B cell (primary cell): ENCODE measurements at regions not wholly inside any gene's neighbourhood (a gene's known extent, or its start where the extent isn't known, plus 50 kb on each side); places are given as distances from the start of the nearest gene placed in this dataset.

Experiments used
- ATAC-seq: fragments of 200-7000 bp; cut with Tn5 transposase; one replicate; pipeline ENCODE4 v1.10.0; 2021; ENCODE audit warnings: low read depth, mild to moderate bottlenecking, moderate number of reproducible peaks, moderate library complexity
- CTCF ChIA-PET: fragments of 350-600 bp; sonication (Branson Sonifier 250); formaldehyde crosslinking; loops from one replicate; lab custom pipeline; 2021; ENCODE audit warnings: antibody characterized with exemption, inconsistent platforms; lab: Charles Lee
- POLR2A ChIA-PET: fragments of 350-600 bp; sonication (Branson Sonifier 250); formaldehyde crosslinking; loops from one replicate; lab custom pipeline; 2021; ENCODE audit warnings: antibody characterized with exemption; lab: Charles Lee
- DNase-seq: peaks from one replicate; pipeline ENCODE4 v3.0.0; 2013
- H2AFZ ChIP-seq: 2 replicates; pipeline ENCODE4 v1.6.1; 2012; ENCODE audit warnings: mild to moderate bottlenecking, low read depth, low read length; ENCODE audit not compliant: insufficient read depth, poor library complexity, severe bottlenecking
- H3K27ac ChIP-seq, 2 donors: 1 replicate in 1 of 2; 2 replicates in 1 of 2; pipeline ENCODE4 v1.5.1; 2012 to 2013; ENCODE audit warnings: low read length in 2 of 2, mild to moderate bottlenecking in 2 of 2, moderate library complexity in 1 of 2
- H3K27me3 ChIP-seq, 4 experiments: fragments of 200-600 bp in 1 of 4; sonication (generic) in 1 of 4; replicated peaks in 1 of 4; 1 replicate in 2 of 4; 2 replicates in 2 of 4; pipeline versions ENCODE4 v1.6.1 to v1.7.0; 2013 to 2016; ENCODE audit warnings: low read length in 3 of 4, mild to moderate bottlenecking in 2 of 4, mixed read lengths in 1 of 4, moderate library complexity in 1 of 4; ENCODE audit not compliant: insufficient read depth in 4 of 4, control insufficient read depth in 3 of 4; ENCODE audit errors: control extremely low read depth in 1 of 4
- H3K36me3 ChIP-seq, 2 experiments: replicated peaks in 1 of 2; 1 replicate in 1 of 2; 2 replicates in 1 of 2; pipeline versions ENCODE4 v1.6.1 to v1.7.1; 2013; ENCODE audit warnings: low read length in 1 of 2; ENCODE audit not compliant: insufficient read depth in 2 of 2, control insufficient read depth in 1 of 2; ENCODE audit errors: control extremely low read depth in 1 of 2, extremely low read depth in 1 of 2
- H3K4me1 ChIP-seq, 2 donors: fragments of 200-600 bp in 1 of 2; sonication (generic) in 1 of 2; 1 replicate in 1 of 2; 2 replicates in 1 of 2; pipeline versions ENCODE4 v1.5.1 to v1.6.1; 2013 to 2017; ENCODE audit warnings: low read length in 2 of 2; ENCODE audit not compliant: control insufficient read depth in 2 of 2, insufficient read depth in 2 of 2
- H3K4me2 ChIP-seq: replicated peaks from 2 replicates; pipeline ENCODE3; 2012; ENCODE audit warnings: mild to moderate bottlenecking, low read depth, low read length; ENCODE audit not compliant: poor library complexity, severe bottlenecking
- H3K4me3 ChIP-seq, 5 experiments: fragments of 200-600 bp in 1 of 5; sonication (generic) in 1 of 5; 1 replicate in 3 of 5; 2 replicates in 2 of 5; pipeline versions ENCODE4 v1.5.1 to v1.7.0; 2011 to 2016; ENCODE audit warnings: low read length in 4 of 5, mild to moderate bottlenecking in 4 of 5, low read depth in 2 of 5, control low read depth in 1 of 5, moderate library complexity in 1 of 5; ENCODE audit not compliant: insufficient read depth in 1 of 5; ENCODE audit errors: control extremely low read depth in 1 of 5, extremely low read depth in 1 of 5
- H3K79me2 ChIP-seq: fragments of 200-600 bp; sonication (generic); one replicate; pipeline ENCODE4 v1.6.0; 2016; ENCODE audit warnings: low read length; ENCODE audit not compliant: control insufficient read depth, insufficient read depth
- H3K9ac ChIP-seq: fragments of 200-600 bp; sonication (generic); 2 replicates; pipeline ENCODE4 v1.6.1; 2017; ENCODE audit warnings: mild to moderate bottlenecking, low read length, moderate library complexity
- H3K9me3 ChIP-seq, 3 donors: one replicate each; pipeline versions ENCODE4 v1.6.1 to v1.7.1; 2013; ENCODE audit warnings: low read length in 2 of 3; ENCODE audit not compliant: control insufficient read depth in 2 of 3, insufficient read depth in 1 of 3; ENCODE audit errors: control extremely low read depth in 1 of 3
- H4K20me1 ChIP-seq: 2 replicates; pipeline ENCODE4 v1.6.0; 2012; ENCODE audit warnings: mild to moderate bottlenecking, low read length; ENCODE audit not compliant: insufficient read depth, control insufficient read depth, poor library complexity, severe bottlenecking
- H3K27ac Mint-ChIP-seq: one replicate; pipeline ENCODE4 v1.8.0; 2021; ENCODE audit warnings: mixed read lengths
- H3K27me3 Mint-ChIP-seq: one replicate; pipeline ENCODE4 v1.8.0; 2021; ENCODE audit warnings: mixed read lengths
- H3K4me1 Mint-ChIP-seq: one replicate; pipeline ENCODE4 v1.8.0; 2021; ENCODE audit warnings: mixed read lengths
- H3K4me3 Mint-ChIP-seq: one replicate; pipeline ENCODE4 v1.8.0; 2021; ENCODE audit warnings: mixed read lengths
- H3K9me3 Mint-ChIP-seq: one replicate; pipeline ENCODE4 v1.8.0; 2022; ENCODE audit warnings: mixed read lengths; ENCODE audit not compliant: insufficient read depth
- CTCF ChIP-seq: fragments of 200-600 bp; IDR thresholded peaks from one replicate; pipeline ENCODE4 v1.8.0; 2022; ENCODE audit warnings: antibody characterized with exemption, mild to moderate bottlenecking
- EZH2 ChIP-seq: IDR thresholded peaks from 2 replicates; pipeline ENCODE4 v1.6.1; 2012; ENCODE audit warnings: borderline replicate concordance, low read depth, mild to moderate bottlenecking, moderate library complexity, low read length; ENCODE audit not compliant: insufficient read depth, poor library complexity, severe bottlenecking
- WGBS: methylation state at CpG from one replicate; pipeline ENCODE4 v1.1.5; 2013; ENCODE audit warnings: missing lambda C conversion rate; ENCODE audit not compliant: insufficient coverage; 5-methylcytosine and 5-hydroxymethylcytosine counted together
- intact Hi-C: fragments of 100-400 bp; cut with micrococcal nuclease; formaldehyde crosslinking; loops from one replicate; pipeline ENCODE4 v1.10.0; 2022

- Histone ChIP-seq H3K36me3 (no peaks in the 10 kb centered on the region), H3K9me3 (no peaks in the 10 kb centered on the region), H3K79me2 (no peaks in the 10 kb centered on the region), H3K27ac (no peak overlapping the region), H3K4me2 (no peak overlapping the region), H3K27me3 (no peaks in the 10 kb centered on the region), H3K4me3 (no peak overlapping the region), H3K4me1 (no peaks in the 10 kb centered on the region), H2AFZ (no peak overlapping the region), H4K20me1 (no peaks in the 10 kb centered on the region), H3K9ac (no peak overlapping the region)
- Mint-ChIP-seq H3K4me1 (no peaks in the 10 kb centered on the region), H3K9me3 (no peaks in the 10 kb centered on the region), H3K27ac (peak overlapping the region; percentile 24), H3K27me3 (no peaks in the 10 kb centered on the region), H3K4me3 (no peak overlapping the region)
- POLR2A ChIA-PET, result no interaction called here
- TF ChIP-seq EZH2 (no peak), CTCF (no peak)
- CTCF ChIA-PET, result no interaction called here
- DNase-seq (no peak), ATAC-seq (no peak)
- intact Hi-C loops, result no loop called here
These were observed 408.1 kb upstream of the MARCKS start for GRCh38 chr6:113449051-113449450.

- Mint-ChIP-seq H3K27ac (no peak overlapping the region), H3K4me1 (no peaks in the 10 kb centered on the region), H3K9me3 (no peaks in the 10 kb centered on the region), H3K4me3 (no peak overlapping the region), H3K27me3 (no peaks in the 10 kb centered on the region)
- Histone ChIP-seq H4K20me1 (no peaks in the 10 kb centered on the region), H3K4me2 (no peak overlapping the region), H2AFZ (no peak overlapping the region), H3K9ac (no peak overlapping the region), H3K27me3 (no peaks in the 10 kb centered on the region), H3K36me3 (no peaks in the 10 kb centered on the region), H3K9me3 (no peaks in the 10 kb centered on the region), H3K4me3 (no peak overlapping the region), H3K79me2 (no peaks in the 10 kb centered on the region), H3K4me1 (no peaks in the 10 kb centered on the region), H3K27ac (no peak overlapping the region)
- TF ChIP-seq EZH2 (no peak), CTCF (no peak)
- POLR2A ChIA-PET, result no interaction called here
- intact Hi-C loops, result no loop called here
- WGBS, result no CpG with 5 or more reads among the region's 1 CpG
- CTCF ChIA-PET, result no interaction called here
- DNase-seq (no peak), ATAC-seq (no peak)
These were observed 407.1 kb upstream of the MARCKS start for GRCh38 chr6:113450061-113450465.
